WI38 (cell line): ENCODE measurements at regions not wholly inside any gene's neighbourhood (a gene's known extent, or its start where the extent isn't known, plus 50 kb on each side); places are given as distances from the start of the nearest gene placed in this dataset.

ENCODE experiments used
- H3K4me3 ChIP-seq: 2 replicates; pipeline ENCODE4 v1.5.1; 2011; ENCODE audit warnings: low read depth, mild to moderate bottlenecking, control low read depth, low read length
- CTCF ChIP-seq: IDR thresholded peaks from 2 replicates; pipeline ENCODE4 v1.5.1; 2012; ENCODE audit warnings: low read depth, mild to moderate bottlenecking, control low read depth, low read length

DNA sequence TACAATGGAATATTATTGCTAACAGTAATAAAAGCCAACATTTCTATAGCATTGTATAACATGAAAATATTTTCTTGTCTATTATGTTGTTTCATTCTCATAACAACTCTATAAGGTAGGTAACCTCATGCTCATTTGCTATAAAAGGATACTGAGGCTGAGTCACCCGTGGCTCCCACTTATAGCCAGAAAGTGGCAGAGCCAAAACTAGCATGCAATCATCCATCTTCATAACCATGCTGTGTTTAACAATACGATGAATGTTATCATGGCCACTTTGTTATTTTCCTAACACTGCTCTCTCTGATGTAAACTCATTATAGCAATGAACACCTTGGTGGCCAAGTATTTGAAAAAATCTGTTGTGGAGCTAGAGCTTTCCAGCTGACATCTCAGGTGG lies 80.8 kb upstream of the JUN start:
- TF ChIP-seq CTCF: no peak
- no peak overlapping the region for H3K4me3 ChIP-seq

GRCh38 chr1:58866578-58866977 lies 82.7 kb upstream of the JUN start:
- no peak overlapping the region for H3K4me3 ChIP-seq

GRCh38 chr1:58869638-58870297 lies 85.9 kb upstream of the JUN start:
- H3K4me3 ChIP-seq: no peak overlapping the region
- no peak for TF ChIP-seq CTCF

More at GRCh38 chr1:58866578-58866977, 82.7 kb upstream of the JUN start:
- TF ChIP-seq CTCF: no peak

GRCh38 chr1:58870298-58870676 lies 86.4 kb upstream of the JUN start:
- no peak overlapping the region for H3K4me3 ChIP-seq
- no peak for TF ChIP-seq CTCF

GRCh38 chr1:58874342-58874741 lies 90.5 kb upstream of the JUN start:
- H3K4me3 ChIP-seq: no peak overlapping the region
- no peak for TF ChIP-seq CTCF

GRCh38 chr1:58874757-58875755 lies 91.2 kb upstream of the JUN start:
- TF ChIP-seq CTCF: no peak
- H3K4me3 ChIP-seq: no peak overlapping the region

DNA sequence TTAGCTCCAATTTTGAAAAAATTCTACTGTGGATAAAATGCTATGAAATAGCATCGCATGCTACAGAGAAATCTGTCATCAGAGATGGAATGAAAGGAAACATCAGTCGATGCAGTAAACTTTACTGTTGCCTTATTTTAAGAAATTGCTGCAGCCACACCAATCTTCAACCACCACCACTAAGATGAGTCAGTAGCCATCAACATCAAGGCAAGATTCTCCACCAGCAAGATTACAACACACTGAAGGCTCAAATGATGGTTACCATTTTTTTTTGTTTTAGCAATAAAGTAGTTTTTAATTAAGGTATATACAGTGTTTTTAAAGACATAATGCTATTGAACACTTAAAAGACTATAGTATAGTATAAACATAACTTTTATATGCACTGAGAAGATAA lies 95.6 kb upstream of the JUN start:
- no peak for TF ChIP-seq CTCF
- H3K4me3 ChIP-seq: no peak overlapping the region
